IPS-18c (cell line): ENCODE measurements at regions not wholly inside any gene's neighbourhood (a gene's known extent, or its start where the extent isn't known, plus 50 kb on each side); places are given as distances from the start of the nearest gene placed in this dataset.

ENCODE experiments used
- H3K4me3 ChIP-seq: 2 replicates; pipeline ENCODE4 v1.7.0; 2013; ENCODE audit warnings: low read depth, mild to moderate bottlenecking, low read length, moderate library complexity; ENCODE audit not compliant: insufficient read depth
- H3K9me3 ChIP-seq: one replicate; pipeline ENCODE4 v1.6.1; 2013; ENCODE audit warnings: mild to moderate bottlenecking, low read length, moderate library complexity; ENCODE audit not compliant: control insufficient read depth, insufficient read depth

GRCh38 chr2:78535395-78535794, 490.1 kb upstream of the REG3G start:
- Histone ChIP-seq H3K9me3 (no peaks in the 10 kb centered on the region), H3K4me3 (no peak overlapping the region)

GRCh38 chr2:78538322-78538721, 487.2 kb upstream of the REG3G start:
- Histone ChIP-seq H3K4me3 (no peak overlapping the region), H3K9me3 (peaks cover 2% of the 10 kb centered on the region)

- H3K4me3 ChIP-seq, result no peak overlapping the region
- peaks cover 2% of the 10 kb centered on the region for H3K9me3 ChIP-seq
Observed at GRCh38 chr2:78540255-78540654, 485.2 kb upstream of the REG3G start.

- H3K4me3 ChIP-seq, result no peak overlapping the region
- H3K9me3 ChIP-seq, result peaks cover 2% of the 10 kb centered on the region
Observed at GRCh38 chr2:78541088-78541450, 484.4 kb upstream of the REG3G start.

DNA sequence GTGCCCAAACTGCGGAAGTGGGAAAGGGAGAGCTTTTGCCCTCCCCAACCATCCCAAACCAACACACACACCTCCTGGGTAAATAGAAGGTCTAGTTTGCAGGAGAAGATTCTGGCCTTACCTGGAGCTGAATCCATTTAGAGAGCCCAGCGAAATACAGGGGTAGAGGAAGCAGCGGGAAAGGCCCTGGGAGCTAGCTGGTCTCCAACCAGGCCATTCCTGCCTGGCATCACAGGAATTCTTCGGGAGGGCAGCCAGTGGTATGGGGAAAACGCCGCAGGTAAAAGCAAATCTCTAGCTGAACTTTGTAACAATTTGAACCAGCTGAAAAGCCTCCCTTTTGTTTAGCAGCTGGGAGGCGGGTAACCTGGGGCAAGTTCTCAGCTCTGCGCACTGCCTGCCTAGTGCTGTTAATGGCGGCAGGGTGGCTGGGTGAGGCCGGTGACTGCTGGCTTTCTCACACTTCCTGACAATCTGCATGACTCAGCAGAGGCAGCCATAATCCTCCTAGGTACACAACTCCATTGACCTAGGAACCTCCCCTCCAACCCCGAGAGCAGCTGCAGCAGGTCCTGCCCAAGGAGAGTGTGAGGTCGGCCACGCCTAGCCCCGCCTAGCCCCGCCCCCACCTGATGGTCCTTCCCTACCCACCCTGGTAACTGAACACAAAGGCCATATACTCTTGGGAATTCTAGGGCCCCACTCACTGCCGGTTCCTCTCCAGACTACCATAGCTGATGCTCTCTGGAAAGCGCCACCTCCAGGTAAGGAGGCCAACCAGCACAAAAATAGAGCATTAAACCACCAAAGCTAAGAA, 483.8 kb upstream of the REG3G start:
- Histone ChIP-seq H3K9me3 (peaks cover 2% of the 10 kb centered on the region), H3K4me3 (no peak overlapping the region)

- Histone ChIP-seq H3K4me3 (no peak overlapping the region), H3K9me3 (no peaks in the 10 kb centered on the region)
Observed at GRCh38 chr2:78546843-78547242, 478.7 kb upstream of the REG3G start.

DNA sequence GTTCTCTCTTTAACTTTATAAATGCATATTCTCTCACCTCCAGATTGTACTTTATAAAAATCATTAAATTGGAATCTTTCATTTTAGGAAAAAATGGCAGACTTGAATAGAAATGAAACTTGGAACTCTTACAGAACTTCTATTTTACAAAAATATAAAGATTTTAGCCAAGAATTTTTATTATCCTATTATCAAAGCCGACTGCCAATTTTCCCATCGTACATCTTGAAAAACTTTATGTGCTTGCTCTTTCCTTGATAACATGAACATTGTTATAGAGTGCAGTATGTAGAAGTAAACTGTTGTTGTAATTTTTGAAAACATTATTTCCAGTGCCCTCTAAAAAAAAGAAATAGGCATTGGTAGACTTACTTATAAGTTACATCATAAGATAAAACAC, 475.7 kb upstream of the REG3G start:
- H3K4me3 ChIP-seq, result no peak overlapping the region

GRCh38 chr2:78553866-78554647, 471.4 kb upstream of the REG3G start:
- Histone ChIP-seq H3K4me3 (no peak overlapping the region), H3K9me3 (no peaks in the 10 kb centered on the region)

More for the DNA sequence above, 475.7 kb upstream of the REG3G start:
- H3K9me3 ChIP-seq, result no peaks in the 10 kb centered on the region

- Histone ChIP-seq H3K4me3 (no peak overlapping the region), H3K9me3 (no peaks in the 10 kb centered on the region)
Observed at GRCh38 chr2:78561876-78562275, 463.6 kb upstream of the REG3G start.

GRCh38 chr2:78564666-78565065, 460.8 kb upstream of the REG3G start:
- Histone ChIP-seq H3K9me3 (no peaks in the 10 kb centered on the region), H3K4me3 (no peak overlapping the region)

DNA sequence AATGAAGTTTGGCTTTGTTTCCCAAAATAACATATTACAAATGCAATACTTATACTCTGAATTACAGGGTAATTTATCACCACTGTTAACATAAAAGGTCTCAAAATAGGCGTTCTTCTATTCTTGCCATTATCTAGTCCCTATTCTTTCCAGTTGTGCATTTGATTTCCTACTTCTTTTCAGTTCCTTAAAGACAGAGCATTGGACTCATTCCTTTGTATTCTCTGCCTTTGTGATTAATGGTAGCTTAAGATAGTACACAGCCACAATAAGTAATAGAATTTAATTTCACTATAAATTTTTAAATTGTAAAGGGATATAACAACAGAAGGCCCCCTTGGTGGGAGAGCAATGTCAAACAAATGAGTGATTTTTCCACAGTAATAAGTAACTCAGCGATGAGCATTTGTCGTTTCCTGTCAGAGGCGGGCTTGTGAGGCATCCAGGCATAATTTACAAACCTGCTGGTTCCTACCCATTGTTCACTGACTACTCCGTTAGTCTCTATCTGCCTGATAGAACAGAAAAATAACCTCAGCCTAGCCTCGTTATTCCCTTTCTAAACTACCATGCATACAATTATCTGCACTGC, 456.6 kb upstream of the REG3G start:
- H3K9me3 ChIP-seq, result no peaks in the 10 kb centered on the region
- no peak overlapping the region for H3K4me3 ChIP-seq

DNA sequence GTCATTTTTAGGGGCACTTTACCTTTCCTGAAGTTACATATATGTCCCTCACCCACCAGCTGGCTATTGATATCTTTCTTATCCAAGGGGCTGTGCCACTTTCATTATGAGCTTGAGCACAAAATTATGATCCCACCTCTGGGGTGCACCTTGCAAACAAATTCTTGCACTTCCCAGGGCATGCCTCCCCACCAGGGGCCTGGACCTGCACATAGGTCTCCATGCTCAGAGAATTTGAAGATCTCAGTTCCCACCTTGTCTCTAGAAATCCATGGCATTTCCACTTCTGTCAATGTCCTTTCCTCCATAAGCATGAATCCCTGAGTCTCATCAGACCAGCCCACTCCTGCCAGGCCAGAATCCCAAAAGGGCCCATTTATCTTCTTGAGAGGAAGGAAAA, 449.1 kb upstream of the REG3G start:
- Histone ChIP-seq H3K9me3 (no peaks in the 10 kb centered on the region), H3K4me3 (no peak overlapping the region)

DNA sequence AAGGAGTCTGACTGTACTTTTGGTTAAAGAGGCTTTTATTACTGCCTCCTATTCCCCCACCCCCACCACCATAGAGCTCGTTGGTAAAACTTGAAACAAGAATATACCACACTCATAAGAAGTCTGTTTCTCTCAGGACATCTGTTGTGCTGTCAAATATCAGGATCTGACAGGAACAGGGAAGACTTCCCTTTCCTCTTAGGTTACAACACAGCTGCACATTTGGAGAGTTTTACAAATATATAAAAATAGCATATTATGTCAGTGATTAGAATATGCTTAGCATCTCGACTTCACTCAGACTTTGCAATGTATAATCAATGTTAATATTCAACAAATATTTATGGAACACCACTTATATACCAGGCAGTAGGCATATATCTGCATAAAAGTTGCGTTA, 439.6 kb upstream of the REG3G start:
- Histone ChIP-seq H3K4me3 (no peak overlapping the region), H3K9me3 (no peaks in the 10 kb centered on the region)

DNA sequence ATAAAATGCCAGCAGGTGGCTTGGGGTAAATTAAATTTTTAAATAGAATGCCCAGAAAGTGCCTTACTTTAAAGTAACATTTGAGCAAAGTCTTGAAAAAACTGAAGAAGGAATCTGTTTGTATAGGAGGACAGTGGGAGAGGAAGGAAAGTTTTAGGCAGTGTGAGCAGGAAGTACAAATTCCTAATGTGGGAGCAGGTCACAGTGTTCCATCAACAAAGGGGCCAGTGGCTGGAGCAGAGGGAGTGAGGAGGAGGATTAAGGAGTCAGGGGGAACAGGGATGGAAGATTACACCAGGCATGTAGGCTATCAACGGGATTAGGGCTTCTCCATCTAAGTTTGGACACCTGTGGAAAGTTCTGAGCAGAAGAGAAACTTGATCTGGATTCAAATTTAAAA, 439.2 kb upstream of the REG3G start:
- Histone ChIP-seq H3K4me3 (no peak overlapping the region), H3K9me3 (no peaks in the 10 kb centered on the region)

GRCh38 chr2:78589871-78590270, 435.6 kb upstream of the REG3G start:
- no peaks in the 10 kb centered on the region for H3K9me3 ChIP-seq

GRCh38 chr2:78592491-78592890, 433.0 kb upstream of the REG3G start:
- no peaks in the 10 kb centered on the region for H3K9me3 ChIP-seq
- no peak overlapping the region for H3K4me3 ChIP-seq

More at GRCh38 chr2:78589871-78590270, 435.6 kb upstream of the REG3G start:
- no peak overlapping the region for H3K4me3 ChIP-seq

- Histone ChIP-seq H3K4me3 (no peak overlapping the region), H3K9me3 (no peaks in the 10 kb centered on the region)
Observed at GRCh38 chr2:78601113-78601512, 424.4 kb upstream of the REG3G start.

DNA sequence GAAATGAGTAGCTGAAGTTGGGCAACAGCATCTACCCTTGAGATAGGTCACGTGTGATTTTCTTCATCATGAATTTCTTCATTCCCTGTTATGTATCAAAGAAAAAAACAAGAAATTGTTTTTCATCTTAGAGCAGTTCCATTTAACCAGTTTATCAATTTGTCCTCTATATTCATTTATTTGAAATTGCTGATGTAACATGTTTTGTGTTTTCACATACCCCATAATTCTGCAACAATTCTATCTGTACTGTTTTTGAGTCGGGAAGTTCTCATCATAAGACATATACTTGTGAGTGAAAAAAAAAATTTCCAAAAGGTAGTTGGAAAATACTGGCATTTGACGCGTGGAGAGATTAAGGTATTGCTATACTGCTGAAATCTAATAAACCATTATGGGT, 422.6 kb upstream of the REG3G start:
- Histone ChIP-seq H3K9me3 (no peaks in the 10 kb centered on the region), H3K4me3 (no peak overlapping the region)
